HL-60 (cell line): ENCODE measurements at regions not wholly inside any gene's neighbourhood (a gene's known extent, or its start where the extent isn't known, plus 50 kb on each side); places are given as distances from the start of the nearest gene placed in this dataset.

Experiments used
- DNase-seq, 2 experiments: peaks; one replicate each; pipeline ENCODE4 v3.0.0-alpha.2; 2010 to 2020; ENCODE audit warnings: low read depth in 1 of 2, low spot score in 1 of 2
- H3K27ac ChIP-seq: fragments of 250-450 bp; sonication (Bioruptor Pico); replicated peaks from 2 replicates; pipeline ENCODE4 v1.5.1; 2020; ENCODE audit warnings: mild to moderate bottlenecking, moderate library complexity
- H3K27me3 ChIP-seq: fragments of 250-450 bp; sonication (Bioruptor Pico); 2 replicates; pipeline ENCODE4 v1.5.1; 2021; ENCODE audit warnings: mild to moderate bottlenecking, moderate library complexity; ENCODE audit not compliant: insufficient read depth, poor library complexity, severe bottlenecking
- H3K4me3 ChIP-seq: replicated peaks from 2 replicates; pipeline ENCODE4 v1.5.1; 2011; ENCODE audit warnings: mild to moderate bottlenecking, control low read depth, low read length; ENCODE audit not compliant: insufficient read depth
- GABPA ChIP-seq: IDR thresholded peaks from 2 replicates; pipeline ENCODE4 v1.6.1; 2012; ENCODE audit warnings: low read depth
- POLR2AphosphoS5 ChIP-seq: IDR thresholded peaks from 2 replicates; pipeline ENCODE4 v1.6.1; 2012; ENCODE audit warnings: low read depth
- SPI1 ChIP-seq: IDR thresholded peaks from 2 replicates; pipeline ENCODE4 v1.6.1; 2012; ENCODE audit warnings: low read depth, mild to moderate bottlenecking, borderline replicate concordance
- TF ChIP-seq, protein P1 (sequence below): IDR thresholded peaks from 2 replicates; pipeline ENCODE4 v1.6.1; 2012; ENCODE audit warnings: low read depth; ENCODE audit not compliant: insufficient replicate concordance
- TF ChIP-seq, protein P2 (sequence below): IDR thresholded peaks from one replicate; pipeline ENCODE4 v1.5.1; 2011; ENCODE audit warnings: low read length, control low read depth, inconsistent platforms; ENCODE audit not compliant: insufficient read depth

DNA sequence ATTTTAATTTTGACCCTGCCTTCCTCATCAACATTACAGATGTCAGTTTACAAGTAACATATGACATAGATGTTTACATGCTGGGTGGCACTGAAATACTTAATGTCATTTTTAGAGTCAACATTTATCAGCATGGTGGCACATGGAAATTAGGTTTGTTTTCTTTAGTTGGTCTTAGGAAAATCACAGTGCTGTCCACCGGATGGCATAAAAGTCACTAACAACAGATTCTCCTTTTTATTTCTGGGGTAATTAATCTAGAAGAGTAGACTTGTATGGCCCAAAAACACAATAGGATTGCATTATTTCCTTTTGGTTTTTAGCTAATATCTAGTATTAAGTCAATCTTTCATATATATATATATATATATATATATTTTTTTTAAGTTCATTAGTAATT, 88.6 kb upstream of the HHIP start:
- H3K27me3 ChIP-seq = no peaks in the 10 kb centered on the region

DNA sequence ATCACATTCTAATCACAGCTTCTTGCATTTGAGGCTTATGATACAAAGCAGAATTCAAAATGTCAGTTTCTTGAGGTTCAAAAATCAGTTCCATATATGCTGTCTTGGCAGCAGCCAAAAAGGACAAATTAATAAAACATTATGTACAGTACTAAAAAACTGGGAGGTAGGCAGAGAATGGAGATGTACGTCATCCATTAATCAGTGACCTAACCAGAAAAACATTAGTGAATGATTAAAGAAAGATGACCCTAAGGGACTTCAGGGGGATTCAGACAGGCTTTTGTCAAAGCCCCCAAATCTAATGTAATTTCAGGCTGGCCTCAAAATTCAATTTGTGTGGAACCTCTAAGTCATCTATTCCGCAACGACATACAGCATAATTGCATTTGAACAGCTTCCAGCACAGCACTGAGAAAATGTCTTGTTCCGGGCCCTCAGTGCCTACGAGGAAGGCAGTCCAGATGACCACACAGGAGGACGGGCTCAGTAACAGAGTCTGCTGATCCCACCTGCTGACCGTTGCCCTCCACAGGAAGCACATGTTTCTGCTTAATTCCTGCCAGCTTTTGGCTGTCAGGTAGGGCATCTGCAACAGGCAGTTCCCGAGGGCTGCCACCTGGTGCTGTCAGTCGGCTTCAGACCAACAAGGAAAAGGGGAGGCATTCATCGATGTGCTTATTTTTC, 83.8 kb upstream of the HHIP start:
- H3K27me3 ChIP-seq = no peaks in the 10 kb centered on the region
- H3K27ac ChIP-seq = no peak overlapping the region
- TF ChIP-seq GABPA = no peak
- TF ChIP-seq, protein P1, sequence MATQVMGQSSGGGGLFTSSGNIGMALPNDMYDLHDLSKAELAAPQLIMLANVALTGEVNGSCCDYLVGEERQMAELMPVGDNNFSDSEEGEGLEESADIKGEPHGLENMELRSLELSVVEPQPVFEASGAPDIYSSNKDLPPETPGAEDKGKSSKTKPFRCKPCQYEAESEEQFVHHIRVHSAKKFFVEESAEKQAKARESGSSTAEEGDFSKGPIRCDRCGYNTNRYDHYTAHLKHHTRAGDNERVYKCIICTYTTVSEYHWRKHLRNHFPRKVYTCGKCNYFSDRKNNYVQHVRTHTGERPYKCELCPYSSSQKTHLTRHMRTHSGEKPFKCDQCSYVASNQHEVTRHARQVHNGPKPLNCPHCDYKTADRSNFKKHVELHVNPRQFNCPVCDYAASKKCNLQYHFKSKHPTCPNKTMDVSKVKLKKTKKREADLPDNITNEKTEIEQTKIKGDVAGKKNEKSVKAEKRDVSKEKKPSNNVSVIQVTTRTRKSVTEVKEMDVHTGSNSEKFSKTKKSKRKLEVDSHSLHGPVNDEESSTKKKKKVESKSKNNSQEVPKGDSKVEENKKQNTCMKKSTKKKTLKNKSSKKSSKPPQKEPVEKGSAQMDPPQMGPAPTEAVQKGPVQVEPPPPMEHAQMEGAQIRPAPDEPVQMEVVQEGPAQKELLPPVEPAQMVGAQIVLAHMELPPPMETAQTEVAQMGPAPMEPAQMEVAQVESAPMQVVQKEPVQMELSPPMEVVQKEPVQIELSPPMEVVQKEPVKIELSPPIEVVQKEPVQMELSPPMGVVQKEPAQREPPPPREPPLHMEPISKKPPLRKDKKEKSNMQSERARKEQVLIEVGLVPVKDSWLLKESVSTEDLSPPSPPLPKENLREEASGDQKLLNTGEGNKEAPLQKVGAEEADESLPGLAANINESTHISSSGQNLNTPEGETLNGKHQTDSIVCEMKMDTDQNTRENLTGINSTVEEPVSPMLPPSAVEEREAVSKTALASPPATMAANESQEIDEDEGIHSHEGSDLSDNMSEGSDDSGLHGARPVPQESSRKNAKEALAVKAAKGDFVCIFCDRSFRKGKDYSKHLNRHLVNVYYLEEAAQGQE = no peak
- TF ChIP-seq POLR2AphosphoS5 = no peak
- no peak for TF ChIP-seq SPI1
- TF ChIP-seq, protein P2, sequence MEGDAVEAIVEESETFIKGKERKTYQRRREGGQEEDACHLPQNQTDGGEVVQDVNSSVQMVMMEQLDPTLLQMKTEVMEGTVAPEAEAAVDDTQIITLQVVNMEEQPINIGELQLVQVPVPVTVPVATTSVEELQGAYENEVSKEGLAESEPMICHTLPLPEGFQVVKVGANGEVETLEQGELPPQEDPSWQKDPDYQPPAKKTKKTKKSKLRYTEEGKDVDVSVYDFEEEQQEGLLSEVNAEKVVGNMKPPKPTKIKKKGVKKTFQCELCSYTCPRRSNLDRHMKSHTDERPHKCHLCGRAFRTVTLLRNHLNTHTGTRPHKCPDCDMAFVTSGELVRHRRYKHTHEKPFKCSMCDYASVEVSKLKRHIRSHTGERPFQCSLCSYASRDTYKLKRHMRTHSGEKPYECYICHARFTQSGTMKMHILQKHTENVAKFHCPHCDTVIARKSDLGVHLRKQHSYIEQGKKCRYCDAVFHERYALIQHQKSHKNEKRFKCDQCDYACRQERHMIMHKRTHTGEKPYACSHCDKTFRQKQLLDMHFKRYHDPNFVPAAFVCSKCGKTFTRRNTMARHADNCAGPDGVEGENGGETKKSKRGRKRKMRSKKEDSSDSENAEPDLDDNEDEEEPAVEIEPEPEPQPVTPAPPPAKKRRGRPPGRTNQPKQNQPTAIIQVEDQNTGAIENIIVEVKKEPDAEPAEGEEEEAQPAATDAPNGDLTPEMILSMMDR = no peak
- DNase-seq = no peak
- no peak overlapping the region for H3K4me3 ChIP-seq

More for the DNA sequence above, 88.6 kb upstream of the HHIP start:
- DNase-seq = no peak
- H3K4me3 ChIP-seq = no peak overlapping the region
- no peak for TF ChIP-seq GABPA
- TF ChIP-seq SPI1 = no peak
- TF ChIP-seq, protein P2 = no peak
- TF ChIP-seq POLR2AphosphoS5 = no peak
- TF ChIP-seq, protein P1 = no peak
- no peak overlapping the region for H3K27ac ChIP-seq

DNA sequence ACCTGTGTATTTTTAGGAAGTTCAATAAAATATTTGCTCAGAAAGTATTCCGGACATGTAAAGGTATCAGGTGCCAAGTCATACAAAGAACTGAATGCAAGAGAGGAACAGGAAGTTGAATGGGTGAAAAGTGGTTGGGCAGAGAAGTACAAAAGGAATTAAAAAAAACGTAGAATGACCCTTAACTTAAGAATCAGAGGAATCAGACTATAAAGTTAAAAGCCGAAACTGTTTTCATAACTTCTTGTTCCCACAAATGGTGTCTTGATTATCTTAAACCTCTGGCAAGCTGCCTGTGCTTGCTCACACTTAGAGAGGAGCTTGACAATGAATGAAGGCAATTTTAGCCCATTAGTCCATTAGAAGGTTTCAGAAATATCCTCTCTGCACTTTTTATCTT, 81.6 kb upstream of the HHIP start:
- TF ChIP-seq GABPA (no peak), SPI1 (no peak), POLR2AphosphoS5 (no peak)
- TF ChIP-seq, protein P1 = no peak
- TF ChIP-seq, protein P2 = no peak
- Histone ChIP-seq H3K4me3 (no peak overlapping the region), H3K27me3 (no peaks in the 10 kb centered on the region), H3K27ac (no peak overlapping the region)
- no peak for DNase-seq
